SJSA1 (cell line): ENCODE measurements at regions not wholly inside any gene's neighbourhood (a gene's known extent, or its start where the extent isn't known, plus 50 kb on each side); places are given as distances from the start of the nearest gene placed in this dataset.

Experiments
- DNase-seq, 2 experiments: peaks; one replicate each; pipeline ENCODE4 v3.0.0-alpha.2; 2015 to 2020; ENCODE audit warnings: low spot score in 2 of 2, low read depth in 1 of 2
- H3K27ac ChIP-seq: fragments of 250-450 bp; sonication (Bioruptor Pico); 2 replicates; pipeline ENCODE4 v1.5.1; 2020; ENCODE audit warnings: mild to moderate bottlenecking, moderate library complexity
- H3K27me3 ChIP-seq: fragments of 250-450 bp; sonication (Bioruptor Pico); replicated peaks from 2 replicates; pipeline ENCODE4 v1.5.1; 2020; ENCODE audit warnings: mild to moderate bottlenecking, moderate library complexity
- H3K36me3 ChIP-seq: fragments of 250-450 bp; sonication (Bioruptor Pico); 2 replicates; pipeline ENCODE4 v1.5.1; 2020; ENCODE audit warnings: mild to moderate bottlenecking
- H3K4me1 ChIP-seq: fragments of 250-450 bp; sonication (Bioruptor Pico); replicated peaks from 2 replicates; pipeline ENCODE4 v1.6.1; 2021; ENCODE audit warnings: mild to moderate bottlenecking
- H3K4me3 ChIP-seq: fragments of 250-450 bp; sonication (Bioruptor Pico); 2 replicates; pipeline ENCODE4 v1.5.1; 2020; ENCODE audit warnings: mild to moderate bottlenecking
- H3K9me3 ChIP-seq: fragments of 250-450 bp; sonication (Bioruptor Pico); replicated peaks from 2 replicates; pipeline ENCODE4 v1.5.1; 2020; ENCODE audit warnings: mild to moderate bottlenecking

DNA sequence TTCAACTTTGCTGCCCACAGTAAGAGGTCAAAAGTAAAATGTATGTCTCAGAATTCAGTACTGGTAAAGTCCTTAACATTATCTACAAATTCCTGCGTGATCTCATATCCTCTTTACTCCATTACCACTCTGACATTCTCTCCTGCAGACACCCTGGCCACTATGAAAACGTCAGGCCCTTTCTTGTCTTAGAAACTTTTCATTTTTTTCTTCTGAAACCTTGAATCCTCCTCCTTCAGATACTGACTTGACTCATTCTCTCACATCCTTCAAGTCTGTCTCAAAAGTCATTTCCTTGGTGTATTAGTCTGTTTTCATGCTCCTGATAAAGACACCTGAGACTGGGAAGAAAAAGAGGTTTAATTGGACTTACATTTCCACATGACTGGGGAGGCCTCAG lies 262.3 kb downstream of the POU4F1 start:
- Histone ChIP-seq H3K36me3 (no peaks in the 10 kb centered on the region), H3K4me1 (no peaks in the 10 kb centered on the region), H3K27me3 (no peaks in the 10 kb centered on the region), H3K4me3 (no peak overlapping the region), H3K9me3 (no peaks in the 10 kb centered on the region), H3K27ac (no peak overlapping the region)
- DNase-seq: no peak

DNA sequence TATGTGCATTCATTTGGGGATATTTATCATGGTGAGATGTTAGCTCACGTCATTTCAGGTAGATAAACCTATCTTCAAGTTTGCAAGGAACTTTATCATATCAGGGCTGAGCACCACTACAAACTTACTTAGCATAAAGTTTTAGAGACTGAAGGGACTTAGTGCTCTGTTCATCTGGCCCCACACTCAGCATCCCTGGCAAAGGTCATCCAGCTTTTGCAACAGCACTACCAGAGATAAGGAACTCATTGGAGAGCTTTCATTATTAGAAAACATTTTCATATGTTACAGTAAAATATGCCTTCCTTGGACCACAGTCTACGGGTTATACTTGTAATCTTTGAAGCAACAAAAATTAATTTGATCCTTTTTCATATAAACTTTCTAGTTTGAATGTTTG lies 263.4 kb downstream of the POU4F1 start:
- no peak for DNase-seq

GRCh38 chr13:78334059-78334458 lies 269.3 kb downstream of the POU4F1 start:
- no peak overlapping the region for H3K4me3 ChIP-seq
- H3K27ac ChIP-seq: no peak overlapping the region
- H3K27me3 ChIP-seq: no peaks in the 10 kb centered on the region
- H3K4me1 ChIP-seq: no peaks in the 10 kb centered on the region
- no peak for DNase-seq
- H3K36me3 ChIP-seq: no peaks in the 10 kb centered on the region
- no peaks in the 10 kb centered on the region for H3K9me3 ChIP-seq

More for the DNA sequence above, 263.4 kb downstream of the POU4F1 start:
- Histone ChIP-seq H3K9me3 (no peaks in the 10 kb centered on the region), H3K27ac (no peak overlapping the region), H3K27me3 (no peaks in the 10 kb centered on the region), H3K4me1 (no peaks in the 10 kb centered on the region), H3K36me3 (no peaks in the 10 kb centered on the region), H3K4me3 (no peak overlapping the region)

- H3K27me3 ChIP-seq: no peaks in the 10 kb centered on the region
- no peaks in the 10 kb centered on the region for H3K9me3 ChIP-seq
- H3K36me3 ChIP-seq: no peaks in the 10 kb centered on the region
- H3K4me1 ChIP-seq: no peaks in the 10 kb centered on the region
- H3K4me3 ChIP-seq: no peak overlapping the region
- no peak for DNase-seq
- no peak overlapping the region for H3K27ac ChIP-seq
Measured at GRCh38 chr13:78326633-78327032, 276.7 kb downstream of the POU4F1 start.

DNA sequence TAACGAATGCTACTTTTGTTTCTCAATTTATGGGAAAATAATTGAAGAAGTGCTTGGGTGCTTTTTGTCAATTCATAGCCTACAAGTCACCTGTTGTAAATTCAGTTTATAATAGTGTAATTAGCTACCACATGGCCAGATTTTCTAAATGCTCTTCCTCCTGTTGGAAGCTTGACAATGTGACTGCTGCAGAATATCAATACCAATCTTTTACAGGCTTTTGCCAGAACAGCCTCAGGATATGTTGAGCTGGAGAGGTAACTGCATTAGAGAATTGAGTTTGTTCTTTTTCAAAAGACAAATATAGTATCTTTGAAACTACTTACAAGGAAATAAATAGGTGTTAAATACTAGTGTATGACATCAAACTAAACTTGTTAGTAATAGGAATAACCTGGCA lies 277.8 kb downstream of the POU4F1 start:
- no peaks in the 10 kb centered on the region for H3K4me1 ChIP-seq
- H3K36me3 ChIP-seq: no peaks in the 10 kb centered on the region
- no peak for DNase-seq
- H3K4me3 ChIP-seq: no peak overlapping the region
- H3K27me3 ChIP-seq: no peaks in the 10 kb centered on the region
- H3K9me3 ChIP-seq: no peaks in the 10 kb centered on the region
- no peak overlapping the region for H3K27ac ChIP-seq

DNA sequence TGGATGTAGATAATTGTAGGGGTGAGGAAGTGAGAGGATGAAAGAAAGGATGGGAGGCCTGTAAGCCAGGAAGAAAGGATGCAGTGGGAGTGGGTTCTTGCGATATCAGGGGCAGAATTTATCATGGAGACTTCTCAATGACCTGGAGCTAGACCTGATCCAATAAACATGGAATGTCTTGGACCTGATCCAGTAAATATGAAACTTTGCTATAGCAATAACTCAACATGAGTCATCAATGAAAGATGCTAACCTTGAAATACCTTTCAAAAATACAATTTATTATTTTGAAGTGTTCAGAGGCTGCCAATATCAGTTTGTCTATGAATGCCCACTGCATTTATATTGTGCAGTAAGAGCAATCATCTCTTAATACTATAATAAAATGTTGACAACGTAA lies 279.5 kb downstream of the POU4F1 start:
- no peaks in the 10 kb centered on the region for H3K36me3 ChIP-seq
- DNase-seq: no peak
- no peaks in the 10 kb centered on the region for H3K4me1 ChIP-seq
- no peaks in the 10 kb centered on the region for H3K9me3 ChIP-seq
- no peaks in the 10 kb centered on the region for H3K27me3 ChIP-seq
- no peak overlapping the region for H3K4me3 ChIP-seq
- no peak overlapping the region for H3K27ac ChIP-seq

GRCh38 chr13:78323040-78323439 lies 280.3 kb downstream of the POU4F1 start:
- no peak overlapping the region for H3K27ac ChIP-seq
- no peak for DNase-seq
- no peaks in the 10 kb centered on the region for H3K9me3 ChIP-seq
- no peaks in the 10 kb centered on the region for H3K36me3 ChIP-seq
- H3K27me3 ChIP-seq: no peaks in the 10 kb centered on the region
- H3K4me3 ChIP-seq: no peak overlapping the region
- H3K4me1 ChIP-seq: no peaks in the 10 kb centered on the region

GRCh38 chr13:78319101-78319627 lies 284.2 kb downstream of the POU4F1 start:
- Histone ChIP-seq H3K9me3 (no peaks in the 10 kb centered on the region), H3K4me1 (no peaks in the 10 kb centered on the region), H3K36me3 (no peaks in the 10 kb centered on the region), H3K27me3 (no peaks in the 10 kb centered on the region), H3K4me3 (no peak overlapping the region), H3K27ac (no peak overlapping the region)
- no peak for DNase-seq

GRCh38 chr13:78317030-78317429 lies 286.3 kb downstream of the POU4F1 start:
- no peak overlapping the region for H3K4me3 ChIP-seq
- no peaks in the 10 kb centered on the region for H3K9me3 ChIP-seq
- no peaks in the 10 kb centered on the region for H3K36me3 ChIP-seq
- H3K27me3 ChIP-seq: no peaks in the 10 kb centered on the region
- H3K4me1 ChIP-seq: no peaks in the 10 kb centered on the region
- H3K27ac ChIP-seq: no peak overlapping the region
- DNase-seq: no peak

DNA sequence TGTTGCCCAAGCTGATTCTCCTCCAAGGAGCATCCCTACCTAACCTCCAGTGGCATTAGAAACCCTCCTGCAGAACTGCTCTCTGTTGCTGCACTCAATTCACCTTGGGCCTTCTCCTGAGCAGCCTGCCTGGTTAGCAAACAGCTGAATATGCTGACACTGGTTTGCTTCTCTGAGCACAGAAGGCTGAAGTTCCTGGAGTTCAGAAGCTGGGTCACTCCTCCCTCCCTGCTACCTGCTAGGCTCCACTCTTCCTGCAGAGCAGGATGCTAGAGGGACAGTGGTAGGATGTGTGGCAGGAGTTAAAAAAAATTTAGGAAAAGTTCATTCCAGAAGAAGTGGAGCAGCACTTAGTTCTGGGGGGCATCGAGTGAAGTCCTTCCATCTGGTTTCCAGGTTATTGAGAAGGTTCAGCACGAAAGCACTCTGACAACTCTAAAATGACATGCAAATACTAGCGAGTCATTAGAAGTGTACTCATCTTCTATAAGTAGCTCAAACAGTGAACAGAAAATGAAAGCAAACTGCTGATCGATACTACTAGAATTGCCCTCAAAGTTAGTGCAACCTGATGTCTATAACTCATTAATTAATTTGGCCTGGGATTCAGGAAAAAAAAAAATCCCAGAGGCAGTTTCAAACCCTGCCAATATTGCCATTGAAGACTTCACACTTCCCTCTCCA lies 293.7 kb downstream of the POU4F1 start:
- Histone ChIP-seq H3K27ac (no peak overlapping the region), H3K4me3 (no peak overlapping the region), H3K27me3 (no peaks in the 10 kb centered on the region), H3K9me3 (no peaks in the 10 kb centered on the region), H3K36me3 (no peaks in the 10 kb centered on the region), H3K4me1 (no peaks in the 10 kb centered on the region)
- DNase-seq: no peak

DNA sequence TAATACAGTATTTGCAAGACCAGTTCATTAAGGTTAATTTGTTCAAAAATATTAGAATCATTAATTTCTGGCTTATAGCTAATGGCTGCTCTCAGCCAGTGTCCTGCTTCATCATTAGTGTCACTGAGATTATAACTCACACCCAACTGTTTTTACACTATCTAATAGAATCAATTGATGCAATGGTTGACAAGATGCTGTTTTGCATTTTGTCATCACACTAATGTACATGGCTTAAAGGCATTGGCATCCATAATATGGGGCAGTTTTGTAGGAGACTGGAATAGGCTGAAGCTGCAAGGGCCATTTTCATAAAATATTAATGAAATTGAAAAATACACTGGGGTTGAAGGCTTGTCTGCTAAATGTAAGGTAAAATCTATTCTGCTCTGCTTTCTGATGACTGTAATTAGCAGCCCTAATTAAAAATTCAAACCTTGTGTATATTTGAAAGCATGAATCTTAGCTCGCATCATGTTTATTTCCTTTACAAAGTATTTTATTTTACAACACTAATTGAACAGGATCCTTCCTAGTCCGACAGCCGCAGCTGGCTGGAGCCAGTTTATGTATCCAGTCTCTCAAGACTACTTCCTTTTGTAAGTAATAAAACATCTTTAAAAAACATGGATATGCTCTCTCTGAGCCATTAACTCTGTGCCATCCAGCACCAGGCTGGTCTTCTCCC lies 296.7 kb downstream of the POU4F1 start:
- Histone ChIP-seq H3K4me3 (no peak overlapping the region), H3K27ac (no peak overlapping the region), H3K9me3 (no peaks in the 10 kb centered on the region), H3K36me3 (no peaks in the 10 kb centered on the region), H3K27me3 (no peaks in the 10 kb centered on the region), H3K4me1 (no peaks in the 10 kb centered on the region)
- no peak for DNase-seq

- Histone ChIP-seq H3K36me3 (no peaks in the 10 kb centered on the region), H3K27me3 (no peaks in the 10 kb centered on the region), H3K9me3 (no peaks in the 10 kb centered on the region), H3K27ac (no peak overlapping the region), H3K4me3 (no peak overlapping the region), H3K4me1 (no peaks in the 10 kb centered on the region)
- DNase-seq: no peak
Measured at GRCh38 chr13:78305171-78305570, 298.2 kb downstream of the POU4F1 start.

DNA sequence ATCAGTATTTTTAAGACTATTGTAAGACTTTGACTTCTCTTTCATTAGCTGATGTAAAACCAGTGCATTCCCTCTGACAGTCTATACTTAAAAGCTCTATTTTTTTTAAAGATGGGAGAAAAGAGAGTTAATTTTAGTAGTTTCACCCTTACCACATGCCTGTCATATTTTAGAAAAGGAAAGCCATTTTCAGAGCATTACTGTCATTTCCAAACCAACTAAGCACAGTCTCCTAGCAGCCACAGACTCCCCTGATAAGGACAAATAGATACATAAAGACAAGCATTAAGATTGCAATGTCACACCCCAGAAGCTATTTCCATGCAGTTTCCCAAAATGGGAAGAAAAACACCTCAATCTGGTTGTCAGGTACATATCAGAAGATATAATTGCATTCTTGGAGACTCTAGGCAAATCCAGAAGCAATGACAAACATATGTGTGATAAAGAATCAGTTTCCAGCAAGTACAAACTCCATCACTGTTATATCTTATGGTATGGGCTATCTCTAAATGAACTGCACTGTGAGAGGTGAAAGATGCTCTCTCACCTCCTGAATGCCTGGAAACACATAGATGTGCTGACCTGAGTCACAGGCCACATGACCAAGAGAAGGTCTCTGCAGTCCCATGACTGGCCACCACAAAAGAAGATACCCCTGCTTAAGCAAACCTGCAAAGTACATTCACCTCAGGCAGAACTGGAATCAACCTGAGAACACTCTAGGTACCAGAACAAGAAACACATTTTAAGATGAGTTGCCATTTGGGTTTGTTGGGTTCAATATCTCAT lies 303.3 kb downstream of the POU4F1 start:
- no peak for DNase-seq
- Histone ChIP-seq H3K4me3 (no peak overlapping the region), H3K9me3 (no peaks in the 10 kb centered on the region), H3K27me3 (no peaks in the 10 kb centered on the region), H3K27ac (no peak overlapping the region), H3K36me3 (no peaks in the 10 kb centered on the region), H3K4me1 (no peaks in the 10 kb centered on the region)

DNA sequence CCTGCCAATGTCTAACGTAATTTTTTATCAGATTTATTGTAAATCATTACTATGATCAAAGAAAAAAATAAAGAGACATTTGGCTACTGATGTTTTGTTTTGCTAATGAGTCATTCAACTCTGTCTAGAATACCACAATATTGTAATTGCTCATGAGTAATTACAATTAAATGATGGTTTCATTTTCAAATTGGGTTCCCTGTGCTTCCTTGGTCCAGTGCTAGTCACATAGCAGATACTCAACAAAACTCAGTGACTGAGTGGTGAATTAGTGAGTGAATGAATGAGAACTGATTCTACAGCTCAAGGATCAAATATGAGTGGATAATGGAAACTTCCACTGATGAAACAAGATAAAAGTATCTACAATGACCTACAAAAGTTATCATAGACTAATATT lies 304.7 kb downstream of the POU4F1 start:
- no peak for DNase-seq
- no peak overlapping the region for H3K4me3 ChIP-seq
- no peaks in the 10 kb centered on the region for H3K4me1 ChIP-seq
- no peak overlapping the region for H3K27ac ChIP-seq
- H3K36me3 ChIP-seq: no peaks in the 10 kb centered on the region
- no peaks in the 10 kb centered on the region for H3K27me3 ChIP-seq
- no peaks in the 10 kb centered on the region for H3K9me3 ChIP-seq
